Smooth muscle cell (in vitro differentiated cells): ENCODE measurements at regions not wholly inside any gene's neighbourhood (a gene's known extent, or its start where the extent isn't known, plus 50 kb on each side); places are given as distances from the start of the nearest gene placed in this dataset.
"Not testable (repeated sequence)": the region's sequence is repeated elsewhere in the genome, so short reads cannot be mapped to it uniquely, and the experiment has no call there.

ENCODE experiments used
- DNase-seq: peaks from one replicate; lab custom pipeline; 2025; ENCODE audit not compliant: unreplicated experiment; lab: John Stamatoyannopoulos, UW
- H2AFZ ChIP-seq: fragments of 200-600 bp; sonication (generic); 2 replicates; pipeline ENCODE4 v1.6.0; 2016; ENCODE audit warnings: antibody characterized with exemption, low read depth, mild to moderate bottlenecking
- H3F3A ChIP-seq: fragments of 200-600 bp; sonication (generic); 2 replicates; pipeline ENCODE4 v1.6.0; 2017; ENCODE audit warnings: antibody characterized with exemption, low read depth
- H3K27ac ChIP-seq: fragments of 200-600 bp; sonication (generic); 2 replicates; pipeline ENCODE4 v1.5.1; 2016; ENCODE audit warnings: low read depth, mild to moderate bottlenecking
- H3K27me3 ChIP-seq: fragments of 200-600 bp; sonication (generic); 2 replicates; pipeline ENCODE4 v1.6.1; 2016; ENCODE audit warnings: low read depth, mild to moderate bottlenecking
- H3K36me3 ChIP-seq: fragments of 200-600 bp; sonication (generic); 2 replicates; pipeline ENCODE4 v1.5.1; 2016; ENCODE audit warnings: low read depth
- H3K4me1 ChIP-seq: fragments of 200-600 bp; sonication (generic); 2 replicates; pipeline ENCODE4 v1.5.1; 2016; ENCODE audit warnings: low read depth
- H3K4me2 ChIP-seq: fragments of 200-600 bp; sonication (generic); 2 replicates; pipeline ENCODE4 v1.6.0; 2016; ENCODE audit warnings: mild to moderate bottlenecking
- H3K4me3 ChIP-seq: fragments of 200-600 bp; sonication (generic); 2 replicates; pipeline ENCODE4 v1.5.1; 2016; ENCODE audit warnings: mild to moderate bottlenecking
- H3K79me2 ChIP-seq: fragments of 200-600 bp; sonication (generic); 2 replicates; pipeline ENCODE4 v1.6.0; 2016; ENCODE audit warnings: low read depth, mild to moderate bottlenecking
- H3K9ac ChIP-seq: fragments of 200-600 bp; sonication (generic); 2 replicates; pipeline ENCODE4 v1.6.0; 2016; ENCODE audit warnings: low read depth
- H3K9me3 ChIP-seq: fragments of 200-600 bp; sonication (generic); replicated peaks from 2 replicates; pipeline ENCODE4 v1.5.1; 2016; ENCODE audit warnings: low read depth
- H4K20me1 ChIP-seq: fragments of 200-600 bp; sonication (generic); 2 replicates; pipeline ENCODE4 v1.6.0; 2016; ENCODE audit warnings: low read depth
- WGBS: methylation state at CpG from one replicate; pipeline ENCODE4 v1.1.7; 2016; ENCODE audit warnings: low lambda C conversion rate; 5-methylcytosine and 5-hydroxymethylcytosine counted together
- TF ChIP-seq, protein P1 (sequence below): fragments of 200-600 bp; sonication (generic); IDR thresholded peaks from 2 replicates; pipeline ENCODE4 v1.5.1; 2017; ENCODE audit warnings: borderline replicate concordance, mild to moderate bottlenecking, antibody characterized with exemption; ENCODE audit not compliant: insufficient read depth, poor library complexity, severe bottlenecking

DNA sequence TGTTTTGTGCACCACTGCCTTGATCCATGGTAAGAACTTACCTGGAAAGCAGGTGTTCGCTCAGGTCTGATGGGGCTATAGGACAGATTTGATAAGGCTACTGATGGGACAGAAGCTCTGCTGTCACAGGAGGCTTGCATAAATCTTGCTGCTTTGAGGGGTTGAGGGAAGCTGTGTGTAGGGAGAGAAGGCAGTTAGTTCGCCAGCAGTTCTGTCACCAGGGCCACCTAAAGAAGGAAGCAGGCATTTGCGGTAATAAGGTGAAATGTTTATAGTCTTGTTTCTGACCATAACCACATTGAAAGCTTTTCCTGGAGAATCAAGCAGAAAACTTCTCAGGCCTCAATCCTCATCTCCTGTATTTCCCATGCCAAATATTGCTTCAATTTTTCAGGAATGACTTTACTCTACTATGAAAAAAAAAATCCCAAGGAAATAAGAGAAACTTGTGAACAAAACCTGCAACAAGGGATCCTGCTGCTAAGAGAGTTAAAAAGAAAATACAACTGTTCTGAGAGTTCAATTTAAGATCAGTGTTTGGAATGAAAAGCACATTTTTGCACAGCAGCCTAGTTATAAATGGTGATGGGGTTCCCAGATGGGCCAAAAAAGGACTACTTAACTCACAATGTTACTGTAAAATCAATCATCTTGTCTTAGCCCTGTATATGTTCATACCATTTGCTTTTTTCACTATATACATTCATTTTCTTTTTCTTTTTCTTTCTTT is 122.0 kb upstream of the RANBP3L start:
- no peak overlapping the region for H3K4me3 ChIP-seq
- H3K4me1 ChIP-seq = no peaks in the 10 kb centered on the region
- H4K20me1 ChIP-seq = no peaks in the 10 kb centered on the region
- H3K9ac ChIP-seq = no peak overlapping the region
- no peaks in the 10 kb centered on the region for H3K9me3 ChIP-seq
- no peak overlapping the region for H3K27ac ChIP-seq
- no peaks in the 10 kb centered on the region for H3K27me3 ChIP-seq
- TF ChIP-seq, protein P1, sequence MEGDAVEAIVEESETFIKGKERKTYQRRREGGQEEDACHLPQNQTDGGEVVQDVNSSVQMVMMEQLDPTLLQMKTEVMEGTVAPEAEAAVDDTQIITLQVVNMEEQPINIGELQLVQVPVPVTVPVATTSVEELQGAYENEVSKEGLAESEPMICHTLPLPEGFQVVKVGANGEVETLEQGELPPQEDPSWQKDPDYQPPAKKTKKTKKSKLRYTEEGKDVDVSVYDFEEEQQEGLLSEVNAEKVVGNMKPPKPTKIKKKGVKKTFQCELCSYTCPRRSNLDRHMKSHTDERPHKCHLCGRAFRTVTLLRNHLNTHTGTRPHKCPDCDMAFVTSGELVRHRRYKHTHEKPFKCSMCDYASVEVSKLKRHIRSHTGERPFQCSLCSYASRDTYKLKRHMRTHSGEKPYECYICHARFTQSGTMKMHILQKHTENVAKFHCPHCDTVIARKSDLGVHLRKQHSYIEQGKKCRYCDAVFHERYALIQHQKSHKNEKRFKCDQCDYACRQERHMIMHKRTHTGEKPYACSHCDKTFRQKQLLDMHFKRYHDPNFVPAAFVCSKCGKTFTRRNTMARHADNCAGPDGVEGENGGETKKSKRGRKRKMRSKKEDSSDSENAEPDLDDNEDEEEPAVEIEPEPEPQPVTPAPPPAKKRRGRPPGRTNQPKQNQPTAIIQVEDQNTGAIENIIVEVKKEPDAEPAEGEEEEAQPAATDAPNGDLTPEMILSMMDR = no peak
- no peak overlapping the region for H3K4me2 ChIP-seq
- WGBS = 82% methylated on average over 3 of the region's 3 CpGs
- no peak overlapping the region for H2AFZ ChIP-seq
- no peaks in the 10 kb centered on the region for H3K36me3 ChIP-seq
- DNase-seq = no peak
- no peaks in the 10 kb centered on the region for H3K79me2 ChIP-seq
- no peaks in the 10 kb centered on the region for H3F3A ChIP-seq

DNA sequence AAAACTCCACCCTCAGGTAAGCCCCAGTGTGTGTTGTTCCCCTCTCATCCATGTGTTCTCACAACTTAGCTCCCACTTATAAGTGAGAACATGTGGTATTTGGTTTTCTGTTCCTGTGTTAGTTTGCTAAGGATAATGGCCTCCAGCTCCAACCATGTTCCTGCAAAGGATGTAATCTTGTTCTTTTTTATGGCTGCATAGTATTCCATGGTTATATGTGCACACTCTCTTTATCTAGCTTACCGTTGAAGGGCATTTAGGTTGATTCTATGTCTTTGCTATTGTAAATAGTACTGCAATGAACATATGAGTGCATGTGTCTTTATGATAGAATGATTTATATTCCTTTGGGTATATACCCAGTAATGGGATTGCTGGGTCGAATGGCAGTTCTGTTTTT is 124.4 kb upstream of the RANBP3L start:
- H4K20me1 ChIP-seq, H3K4me2 ChIP-seq, H3K27me3 ChIP-seq, H3K36me3 ChIP-seq, H3K4me1 ChIP-seq, H3F3A ChIP-seq, H3K27ac ChIP-seq, DNase-seq, H2AFZ ChIP-seq, H3K79me2 ChIP-seq, H3K9me3 ChIP-seq, H3K9ac ChIP-seq, H3K4me3 ChIP-seq: not testable (repeated sequence)
- WGBS = 97% methylated on average over 2 of the region's 2 CpGs

- TF ChIP-seq, protein P1 = no peak
- no peaks in the 10 kb centered on the region for H3K9me3 ChIP-seq
- H3K27me3 ChIP-seq = no peaks in the 10 kb centered on the region
- no peaks in the 10 kb centered on the region for H3K4me1 ChIP-seq
- no peak overlapping the region for H3K4me2 ChIP-seq
- no peak overlapping the region for H3K4me3 ChIP-seq
- no peaks in the 10 kb centered on the region for H3F3A ChIP-seq
- no peak for DNase-seq
- H3K79me2 ChIP-seq = no peaks in the 10 kb centered on the region
- H3K27ac ChIP-seq = no peak overlapping the region
- no peaks in the 10 kb centered on the region for H4K20me1 ChIP-seq
- H3K9ac ChIP-seq = no peak overlapping the region
- H2AFZ ChIP-seq = no peak overlapping the region
- H3K36me3 ChIP-seq = no peaks in the 10 kb centered on the region
- 84% methylated on average over 4 of the region's 4 CpGs for WGBS
Measured at GRCh38 chr5:36435516-36435915, 133.8 kb upstream of the RANBP3L start.

GRCh38 chr5:36436306-36436705 is 134.6 kb upstream of the RANBP3L start:
- Histone ChIP-seq H3K27me3 (no peaks in the 10 kb centered on the region), H3K4me1 (no peaks in the 10 kb centered on the region), H3K9ac (no peak overlapping the region), H4K20me1 (no peaks in the 10 kb centered on the region), H3K27ac (no peak overlapping the region), H3K4me2 (no peak overlapping the region), H3K9me3 (no peaks in the 10 kb centered on the region), H3F3A (no peaks in the 10 kb centered on the region), H3K36me3 (no peaks in the 10 kb centered on the region), H3K4me3 (no peak overlapping the region), H2AFZ (no peak overlapping the region), H3K79me2 (no peaks in the 10 kb centered on the region)
- no peak for DNase-seq
- 71% methylated on average over 3 of the region's 3 CpGs for WGBS
- TF ChIP-seq, protein P1 = no peak
